ENCODE measurements at regions not wholly inside any gene's neighbourhood (a gene's known extent, or its start where the extent isn't known, plus 50 kb on each side); places are given as distances from the start of the nearest gene placed in this dataset.
"Not testable (repeated sequence)": the region's sequence is repeated elsewhere in the genome, so short reads cannot be mapped to it uniquely, and the experiment has no call there.

DNA sequence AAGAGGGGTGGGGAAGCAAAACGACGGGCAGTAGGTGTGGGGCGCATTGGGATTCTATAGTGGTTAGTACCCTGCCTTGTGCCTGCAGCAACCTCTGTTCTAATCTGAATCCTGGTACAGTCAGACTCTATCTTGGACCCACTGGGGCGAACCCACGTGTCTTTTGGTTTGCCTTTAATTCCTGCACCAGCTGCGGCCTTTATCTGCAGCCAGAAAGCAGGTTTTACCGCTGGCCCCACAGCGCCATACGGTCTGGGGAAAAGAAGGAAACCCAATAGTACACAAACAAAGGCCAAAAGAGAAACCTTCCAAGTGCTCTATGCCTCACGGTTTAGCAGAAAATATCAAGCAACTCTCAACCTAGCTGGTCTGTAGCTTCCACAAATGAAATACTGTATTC lies 118.2 kb downstream of the PPIAL4A start:
- DNase-seq, result peak in 1 of 2 donors; percentile 1

DNA sequence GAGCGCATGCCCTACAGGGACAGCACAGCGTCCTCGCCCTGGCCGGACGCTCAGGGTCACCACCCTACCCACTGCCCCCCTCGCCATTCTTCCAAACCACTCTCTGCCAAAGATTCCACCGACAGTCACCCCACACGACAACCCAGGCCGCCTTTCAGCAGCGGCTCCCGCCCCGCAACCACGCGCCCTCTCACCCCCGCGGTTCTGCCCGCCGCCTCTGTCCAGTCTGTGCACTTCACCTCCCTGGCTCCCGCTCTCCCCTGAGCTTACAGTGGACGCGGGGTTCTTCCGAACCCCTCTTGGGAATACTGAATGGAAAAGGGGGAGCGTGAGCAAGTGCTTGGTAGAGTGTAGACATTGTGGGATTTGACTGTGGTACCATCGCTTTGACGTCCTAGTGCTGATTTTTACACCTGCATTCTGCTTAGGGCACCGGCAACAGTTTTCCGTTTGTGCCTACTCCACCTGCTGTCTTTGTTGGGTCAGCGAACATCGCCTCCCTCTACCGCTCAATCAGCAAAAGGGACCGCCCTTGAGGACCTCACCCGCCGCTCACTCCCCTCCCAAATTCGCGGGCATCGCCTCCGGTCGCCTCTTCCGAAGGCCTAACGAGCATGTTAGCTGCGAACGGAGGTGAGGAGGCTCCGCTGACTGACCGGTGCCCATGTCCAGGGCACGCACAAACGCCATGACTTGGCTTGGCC lies 119.1 kb downstream of the PPIAL4A start:
- peak in 1 of 2 donors; percentile 0 for DNase-seq

DNA sequence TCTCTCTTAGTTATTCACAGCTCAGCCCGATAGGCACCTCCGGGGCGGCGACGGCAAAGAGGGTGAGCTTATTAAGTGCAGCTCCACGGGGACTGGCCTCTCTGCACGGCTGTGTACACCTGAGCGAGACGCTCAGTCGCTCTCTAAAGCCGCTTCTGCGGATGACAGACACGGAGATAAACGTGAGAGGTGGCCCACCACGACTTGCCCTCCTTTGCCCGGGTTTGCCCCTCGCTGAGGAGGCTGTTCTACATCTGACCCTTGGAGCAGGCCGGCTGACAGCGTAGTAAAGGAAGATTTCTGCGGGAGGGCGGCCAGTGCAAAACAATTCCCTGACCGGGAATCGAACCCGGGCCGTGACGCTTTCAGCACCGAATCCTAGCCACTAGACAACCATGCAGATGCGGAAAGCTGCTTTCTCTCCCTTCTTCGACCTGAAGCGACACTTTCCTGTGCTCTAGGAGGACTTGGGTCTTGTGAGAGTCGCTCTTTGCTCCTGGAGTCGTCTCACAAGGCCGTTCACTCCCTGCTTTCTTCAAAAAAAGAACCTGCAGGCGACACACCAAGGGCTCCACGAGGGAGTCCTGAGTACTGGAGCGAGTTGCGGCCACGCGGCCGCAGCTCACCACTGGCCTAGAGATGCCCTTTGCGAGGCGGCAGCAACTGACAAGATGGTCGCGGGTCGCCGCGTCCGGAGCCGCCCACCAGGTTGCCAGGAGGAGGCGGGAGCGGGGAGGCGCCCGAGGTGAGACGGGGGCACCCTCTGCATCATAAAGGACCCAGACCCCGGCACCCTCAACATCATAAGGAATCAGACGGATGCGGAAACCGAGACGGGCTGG lies 119.9 kb downstream of the PPIAL4A start:
- peak in 1 of 2 donors; percentile 12 for DNase-seq

DNA sequence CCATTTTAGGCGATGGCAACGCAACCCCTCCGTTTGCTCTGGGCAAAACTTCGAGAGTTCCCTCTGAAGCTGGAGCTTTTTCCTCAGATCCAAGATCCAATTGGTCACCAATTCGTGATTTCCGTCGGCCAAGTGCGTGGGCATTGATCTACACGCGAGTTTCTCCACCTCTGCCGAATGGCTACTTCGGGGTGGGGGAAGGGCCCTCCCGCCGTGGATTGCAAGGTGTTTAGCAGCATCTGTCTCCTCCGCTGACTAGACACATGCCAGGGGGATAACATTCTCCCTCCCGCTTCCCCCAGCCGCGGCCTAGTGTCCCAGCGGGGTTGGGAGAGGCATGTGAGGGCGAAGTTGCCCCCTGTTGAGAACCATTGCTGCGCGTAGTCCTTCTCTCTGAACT lies 120.6 kb downstream of the PPIAL4A start:
- DNase-seq, result not testable (repeated sequence)

DNA sequence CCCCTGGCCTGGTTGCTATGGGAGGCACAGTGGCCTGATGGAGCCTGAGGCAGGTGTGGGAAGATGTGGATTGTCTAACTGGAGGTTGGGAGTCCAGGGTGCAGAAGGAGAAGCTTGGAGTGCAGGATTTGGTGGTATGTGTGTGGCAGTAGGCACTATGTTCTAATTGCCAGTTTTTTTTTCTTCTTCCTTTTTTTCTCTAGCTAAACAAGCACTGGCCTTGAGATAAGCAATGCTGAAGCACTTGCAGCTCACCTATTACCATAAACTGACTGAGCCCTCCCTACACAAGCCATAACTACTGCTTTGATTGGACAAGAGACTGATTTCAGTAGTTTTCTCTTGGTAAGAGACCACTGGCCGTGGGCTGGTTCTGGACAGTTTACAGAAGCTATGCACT lies 123.6 kb downstream of the PPIAL4A start:
- DNase-seq, result not testable (repeated sequence)

DNA sequence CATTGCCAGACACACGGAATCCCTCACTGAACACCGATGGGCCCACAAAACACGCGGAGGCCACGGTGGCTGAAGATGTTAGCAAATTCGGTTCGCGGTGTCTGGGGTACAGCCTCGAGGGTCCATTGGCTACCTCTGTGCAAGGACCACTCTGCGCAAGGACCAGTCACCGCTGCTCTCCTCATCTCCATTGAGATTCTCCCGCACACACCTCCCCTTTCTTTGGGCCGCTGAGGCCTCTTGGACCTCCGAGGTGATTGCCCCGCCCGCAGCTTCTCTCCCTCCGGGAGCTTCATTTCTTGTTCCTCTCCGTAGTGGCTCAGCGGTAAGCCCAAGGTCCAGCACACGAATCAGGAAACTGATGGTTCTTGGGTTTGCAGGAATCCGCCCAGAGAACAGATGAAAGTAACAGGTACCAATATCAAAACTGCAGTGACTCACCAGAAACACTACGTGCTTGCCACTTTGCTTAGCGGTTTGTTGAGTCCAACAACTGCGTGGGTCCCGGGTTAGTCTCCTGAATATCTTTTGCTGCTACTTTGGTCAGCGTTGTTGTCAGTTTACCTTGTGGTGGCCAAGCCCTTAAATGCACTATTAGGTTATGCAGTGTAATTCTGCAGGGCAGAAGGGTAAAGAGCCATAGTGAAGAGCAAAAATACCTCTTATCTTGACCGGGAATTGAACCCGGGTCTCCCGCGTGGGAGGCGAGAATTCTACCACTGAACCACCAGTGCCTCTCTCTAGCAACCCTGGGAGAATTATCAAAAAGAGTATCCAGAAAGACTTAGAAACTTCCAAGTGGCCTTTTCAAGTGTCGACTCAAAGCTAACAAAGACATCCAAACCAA lies 126.8 kb downstream of the PPIAL4A start:
- DNase-seq, result peak; percentile 35 to 71

DNA sequence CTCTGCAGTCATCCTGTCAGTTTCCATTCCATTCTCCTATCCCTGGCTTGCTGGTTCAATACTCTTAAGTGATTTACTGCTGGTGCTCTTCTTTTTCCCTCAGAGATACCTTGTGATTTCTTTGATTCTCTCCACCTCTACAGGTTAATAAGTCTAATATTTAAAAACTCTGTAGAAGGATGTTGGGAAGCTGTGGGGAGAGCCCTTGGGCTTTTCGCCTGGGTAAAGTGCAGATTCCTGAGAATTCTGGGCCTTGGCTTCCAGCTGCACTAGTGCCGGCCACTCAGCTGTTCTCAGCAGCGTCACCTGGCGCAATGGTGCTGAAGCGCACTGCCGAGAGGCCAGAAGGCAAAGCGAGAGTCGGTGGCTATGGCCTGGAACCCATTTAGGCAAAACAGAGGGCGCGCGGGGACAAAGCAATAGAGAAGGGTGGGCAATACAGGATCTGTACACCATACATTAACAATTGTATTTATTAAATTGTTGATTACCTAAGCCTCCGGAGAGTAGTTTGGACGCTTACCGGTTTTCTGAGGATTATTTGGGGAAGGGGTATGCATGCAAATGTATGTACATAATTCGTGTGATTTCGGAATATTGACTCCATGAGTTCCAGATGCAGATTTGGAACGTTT lies 130.3 kb downstream of the PPIAL4A start:
- not testable (repeated sequence) for DNase-seq

DNA sequence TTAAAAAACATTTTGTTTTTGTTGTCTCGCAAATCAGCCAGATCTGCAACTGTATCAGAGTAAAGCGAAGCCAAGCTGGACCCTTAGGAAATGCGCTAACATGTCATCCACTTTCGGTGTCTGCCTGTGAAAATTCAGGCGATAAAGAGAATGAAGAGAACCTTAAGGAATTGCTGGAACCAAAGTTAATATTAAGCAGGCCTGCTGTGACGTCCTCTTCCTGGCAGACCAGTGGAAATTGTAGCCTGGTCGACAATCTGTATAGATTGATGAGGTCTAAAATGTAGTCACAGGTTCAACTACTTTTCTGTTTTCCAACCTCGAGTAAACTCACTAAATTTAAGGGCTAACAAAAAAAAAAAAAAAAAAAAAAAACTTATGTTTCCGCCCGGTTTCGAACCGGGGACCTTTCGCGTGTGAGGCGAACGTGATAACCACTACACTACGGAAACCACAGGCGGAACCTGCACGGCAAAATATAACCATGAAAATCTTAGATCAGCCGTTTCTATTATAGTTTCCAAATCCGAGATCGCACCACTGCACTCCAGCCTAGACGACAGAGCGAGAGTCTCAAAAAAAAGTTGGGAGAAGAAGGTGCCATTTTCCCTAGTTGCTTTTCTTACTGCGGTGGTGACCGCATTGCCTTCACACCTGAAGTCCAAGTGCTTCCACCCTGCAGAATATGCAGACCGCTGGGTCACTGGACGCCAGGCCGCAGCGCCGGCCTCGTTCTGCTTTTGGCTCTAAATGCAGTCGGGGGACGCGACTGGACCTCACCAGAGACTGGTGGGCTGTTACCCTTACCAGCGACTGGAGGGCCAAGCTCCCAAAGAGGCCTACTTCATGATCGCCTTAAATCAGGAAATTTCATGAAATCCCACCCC lies 131.0 kb downstream of the PPIAL4A start:
- peak; percentile 16 to 71 for DNase-seq

DNA sequence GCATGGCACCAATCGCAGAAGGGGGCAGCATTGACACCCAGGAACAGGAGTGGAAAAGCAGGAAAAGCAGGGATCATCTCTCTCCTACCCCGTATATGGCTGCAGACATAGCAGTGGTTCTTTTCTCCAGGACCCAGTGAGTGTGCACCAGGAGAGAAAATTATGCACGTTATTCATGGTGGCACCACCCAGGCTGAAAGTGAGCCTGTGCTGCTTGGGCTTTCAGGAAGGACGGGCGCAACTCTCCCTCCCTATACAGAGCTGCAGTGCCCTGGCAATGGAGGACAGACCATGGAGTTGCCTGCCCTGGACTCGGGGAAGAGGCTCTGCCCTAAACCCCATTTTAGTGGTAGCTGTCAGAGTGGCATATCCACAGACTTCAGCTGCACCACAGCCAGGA lies 132.1 kb downstream of the PPIAL4A start:
- not testable (repeated sequence) for DNase-seq

DNA sequence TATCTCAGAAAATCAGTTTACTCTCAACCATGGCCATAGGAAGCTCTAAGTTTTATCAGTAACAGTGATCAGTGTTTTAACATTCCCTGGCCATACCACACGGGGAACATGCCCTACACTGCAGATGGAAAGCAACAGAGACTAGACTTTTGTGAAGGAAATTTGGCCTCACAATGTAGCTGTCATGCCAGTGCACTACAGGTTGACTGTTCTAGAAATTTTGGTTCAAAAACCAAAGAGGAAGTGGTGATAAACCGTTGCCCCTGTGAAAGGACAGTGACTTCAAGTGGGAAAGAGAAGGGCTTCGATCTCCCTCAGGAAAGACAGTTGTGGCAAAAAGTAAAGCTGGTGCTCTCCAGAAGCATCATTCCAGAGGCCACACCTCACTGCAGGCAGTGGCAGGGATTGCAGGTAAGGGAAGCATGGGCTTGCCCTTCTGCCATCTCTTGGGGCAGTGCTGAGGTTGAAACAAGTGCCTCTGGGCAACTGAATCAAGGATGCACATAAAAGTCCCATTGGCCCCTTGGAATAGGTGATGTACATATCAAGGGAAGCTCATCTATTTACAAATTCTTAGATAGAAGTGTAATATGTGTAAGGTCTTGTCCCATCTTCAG lies 143.4 kb downstream of the PPIAL4A start:
- DNase-seq, result not testable (repeated sequence)

DNA sequence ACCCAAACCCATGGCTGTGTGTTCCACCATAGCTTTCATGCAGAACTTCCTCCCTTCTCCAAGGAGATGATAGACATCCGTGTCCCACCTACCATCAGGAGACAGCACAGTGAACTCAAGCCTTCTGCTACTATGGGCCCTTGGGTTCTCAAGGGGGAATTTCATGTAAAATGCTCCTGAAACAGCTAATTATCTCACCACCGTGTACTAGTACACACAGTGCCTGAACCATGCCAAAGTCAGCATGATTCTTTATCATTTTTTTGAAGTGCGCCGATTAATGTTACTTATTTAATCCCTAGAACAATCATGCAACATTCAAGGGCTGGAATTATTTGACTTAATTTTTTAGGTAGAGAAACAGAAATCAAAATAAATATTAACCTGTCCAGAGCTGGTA lies 147.2 kb downstream of the PPIAL4A start:
- not testable (repeated sequence) for DNase-seq

DNA sequence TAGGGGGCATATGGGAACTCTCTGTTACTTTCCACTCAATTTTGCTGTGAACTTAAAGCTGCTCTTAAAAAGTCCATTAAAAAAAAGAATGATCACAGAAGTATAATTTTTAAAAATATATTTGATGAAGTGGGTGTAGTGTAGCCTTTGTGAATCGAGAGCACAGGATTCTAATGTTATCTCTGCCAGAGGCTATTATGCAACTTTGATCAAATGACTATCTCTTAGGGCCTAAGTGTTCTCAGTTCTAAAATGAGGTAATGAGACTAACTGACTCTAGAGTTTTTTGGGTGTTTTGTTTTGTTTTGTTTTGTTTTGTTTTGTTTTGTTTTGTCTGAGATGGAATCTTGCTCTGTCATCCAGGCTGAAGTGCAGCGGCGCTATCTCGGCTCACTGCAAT lies 143.2 kb downstream of the FAM72B start:
- DNase-seq, result not testable (repeated sequence)

DNA sequence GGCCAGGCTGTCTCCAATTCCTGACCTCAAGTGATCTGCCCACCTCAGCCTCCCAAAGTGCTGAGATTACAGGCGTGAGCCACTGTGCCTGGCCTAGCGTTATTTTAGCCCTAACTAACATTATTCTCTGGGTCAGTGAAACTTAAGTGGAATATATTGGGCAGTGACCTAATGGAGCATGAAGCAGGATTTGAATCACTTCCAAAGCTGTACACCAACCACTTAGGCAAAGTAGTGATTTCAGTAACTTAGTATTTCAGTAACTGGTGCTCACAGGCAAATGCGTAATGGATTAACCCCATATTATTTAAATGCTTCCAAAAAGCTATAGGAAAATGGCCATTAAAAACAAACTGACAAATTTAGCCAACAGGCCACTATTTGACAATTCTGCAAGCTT lies 142.6 kb downstream of the FAM72B start:
- DNase-seq, result not testable (repeated sequence)

DNA sequence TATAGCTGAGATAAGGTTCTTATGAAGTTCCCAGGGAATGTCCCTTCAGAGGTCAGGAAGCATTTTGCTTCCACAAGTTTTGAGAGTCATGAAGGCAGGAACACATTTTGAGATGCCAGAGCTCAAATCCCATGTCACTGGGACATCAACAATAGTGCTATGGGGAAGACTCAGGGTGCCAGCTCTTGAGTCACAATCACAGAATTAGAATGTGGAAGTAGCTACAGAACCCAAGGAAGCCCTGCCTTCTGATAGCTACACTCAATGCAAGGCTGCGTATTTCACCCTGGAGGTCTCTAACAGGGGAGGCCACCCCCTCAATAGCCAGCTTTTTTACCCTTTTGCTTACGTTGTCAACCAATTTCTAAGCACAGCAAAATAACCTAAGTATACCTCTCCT lies 141.3 kb downstream of the FAM72B start:
- DNase-seq, result peak in 1 of 2 donors; percentile 8

DNA sequence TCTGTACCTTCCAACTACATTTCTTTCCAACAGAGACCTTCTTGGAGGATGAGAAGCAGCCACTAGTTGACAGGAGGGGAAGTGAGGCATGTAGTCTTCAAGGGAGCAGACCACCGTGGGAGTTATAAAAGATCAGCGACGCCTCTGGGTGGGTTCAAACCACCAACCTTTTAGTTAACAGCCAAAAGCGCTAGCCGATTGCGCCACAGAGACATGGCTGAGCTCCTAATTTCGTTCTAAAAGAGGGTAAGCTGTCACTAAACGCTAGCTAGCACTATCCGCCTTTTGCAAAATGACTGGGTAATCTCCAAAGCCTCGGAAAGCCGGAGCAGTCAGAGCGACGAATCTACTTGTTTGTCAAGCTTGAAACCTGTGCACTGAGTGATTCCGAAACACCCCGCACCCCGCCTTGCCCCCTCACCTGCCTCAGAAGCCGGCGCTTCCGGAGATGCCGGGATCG lies 135.8 kb downstream of the FAM72B start:
- DNase-seq, result not testable (repeated sequence)

DNA sequence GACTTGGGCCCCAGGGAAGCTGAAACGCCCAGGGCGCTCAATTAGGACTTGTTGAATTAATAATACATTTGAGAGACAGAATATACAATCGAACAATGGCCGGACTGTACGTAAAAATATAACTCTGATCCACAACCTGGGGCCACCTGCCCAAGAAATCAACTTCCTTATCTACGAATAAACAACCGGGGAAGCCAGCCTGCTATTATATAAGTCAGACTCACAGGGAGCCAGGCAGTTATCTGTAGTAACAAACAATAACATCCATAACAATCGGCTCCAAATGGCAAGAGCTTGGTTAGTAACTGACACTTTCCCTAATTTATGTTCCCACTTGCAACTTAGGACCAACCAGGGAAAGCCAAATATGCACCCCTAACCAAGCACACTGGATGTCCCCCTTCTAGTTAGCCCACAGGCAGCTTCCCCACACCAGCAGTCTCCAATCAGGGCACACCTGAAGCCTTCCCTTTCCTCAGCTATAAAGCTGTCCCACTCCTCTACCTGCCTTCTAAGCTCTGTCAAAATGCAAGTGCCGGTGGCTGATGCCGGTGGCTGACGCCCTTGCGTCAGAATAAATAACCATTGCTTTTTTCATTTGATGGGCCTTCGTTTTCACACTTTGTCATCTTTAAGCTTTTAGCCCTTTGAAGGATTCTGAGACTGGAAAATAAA lies 135.2 kb downstream of the FAM72B start:
- DNase-seq, result not testable (repeated sequence)

DNA sequence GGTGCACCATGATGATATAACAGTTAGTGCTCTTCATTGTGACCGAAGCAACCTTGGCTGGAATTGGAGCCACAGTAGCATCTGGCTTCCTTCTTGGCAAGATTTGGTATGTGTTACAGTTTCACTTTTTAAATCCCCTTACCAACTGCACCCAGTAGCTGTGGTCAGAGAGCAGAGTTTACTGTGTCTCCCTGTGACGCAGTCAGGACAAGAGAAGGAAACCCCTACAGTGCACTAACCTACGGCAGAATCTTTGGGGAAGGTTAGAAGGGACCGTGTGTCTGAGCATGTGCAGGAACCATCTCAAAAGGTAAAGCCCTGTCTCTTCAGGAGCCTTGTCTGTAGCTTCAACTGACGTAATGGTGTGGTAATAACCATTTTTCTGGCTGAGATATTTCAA lies 134.0 kb downstream of the FAM72B start:
- DNase-seq, result not testable (repeated sequence)

DNA sequence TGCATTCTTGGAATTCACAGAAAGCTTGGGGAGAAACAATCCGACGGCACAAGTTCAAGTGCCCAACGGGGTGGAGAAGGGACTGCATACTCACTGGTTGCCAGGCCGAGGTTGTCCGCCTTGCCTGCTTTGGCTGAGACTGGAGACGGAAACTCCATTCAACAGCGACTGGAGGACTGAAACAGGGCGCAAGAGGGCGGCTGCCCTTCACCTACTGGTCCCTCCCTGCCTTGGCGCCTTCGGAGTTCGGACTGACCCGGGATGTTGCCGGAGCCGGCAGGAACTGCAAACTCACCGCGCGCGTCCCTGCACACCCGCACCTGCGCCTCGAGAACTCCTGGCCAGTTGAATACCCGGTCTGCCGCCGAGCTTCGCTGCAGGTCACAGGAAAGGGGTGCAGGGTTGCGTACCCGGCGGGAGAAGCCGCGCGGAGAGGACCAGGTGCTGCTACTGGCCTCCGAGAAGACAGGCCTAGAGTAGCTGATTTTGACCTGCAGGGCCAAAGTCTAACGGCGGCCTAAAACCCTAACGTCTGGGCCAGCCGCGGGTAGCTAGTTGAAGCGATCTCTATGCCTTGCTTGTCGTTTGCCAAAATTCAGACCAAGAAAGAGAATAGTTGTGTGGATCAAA lies 132.9 kb downstream of the FAM72B start:
- not testable (repeated sequence) for DNase-seq

DNA sequence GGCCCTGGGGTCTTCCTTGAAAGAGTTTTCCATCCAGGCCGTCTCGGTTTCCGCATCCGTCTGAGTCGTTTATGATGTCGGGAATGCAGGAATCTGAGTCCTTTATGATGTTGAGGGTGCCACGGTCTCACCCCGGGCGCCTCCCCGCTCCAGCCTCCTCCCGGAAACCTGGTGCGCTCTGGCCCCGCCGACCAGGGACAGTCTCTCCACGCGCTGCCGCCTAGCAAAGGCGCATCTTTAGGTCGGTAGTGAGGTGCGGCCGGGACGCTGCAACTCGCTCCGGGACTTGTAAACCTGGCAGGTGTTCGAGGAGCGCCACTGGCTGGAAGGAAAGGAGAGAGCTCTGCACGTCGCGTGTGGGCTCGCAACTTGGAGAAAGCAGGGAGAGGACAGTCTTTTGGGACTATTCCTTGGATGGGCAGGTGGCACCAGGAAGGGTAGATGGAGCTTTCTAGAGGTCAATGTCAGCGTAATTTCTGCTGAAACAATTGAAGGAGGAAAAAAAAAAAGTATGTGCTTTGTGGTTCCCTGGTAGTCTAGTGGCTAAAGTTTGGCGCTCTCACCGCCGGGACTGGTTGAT lies 132.0 kb downstream of the FAM72B start:
- DNase-seq, result not testable (repeated sequence)

All from inflammatory macrophage treated with lipopolysaccharide for 1 hour (primary cell).